A549 (cell line): ENCODE measurements at regions not wholly inside any gene's neighbourhood (a gene's known extent, or its start where the extent isn't known, plus 50 kb on each side); places are given as distances from the start of the nearest gene placed in this dataset.

ENCODE experiments used
- CHD2 ChIP-seq: fragments of 150-350 bp; IDR thresholded peaks from 2 replicates; pipeline ENCODE4 v1.6.1; 2014; ENCODE audit warnings: low read length; ENCODE audit not compliant: partially characterized antibody
- EHMT2 ChIP-seq: fragments of 200-600 bp; sonication (generic); IDR thresholded peaks from 2 replicates; pipeline ENCODE4 v1.6.1; 2016; ENCODE audit warnings: antibody characterized with exemption, low read depth, mild to moderate bottlenecking, moderate library complexity
- MAFK ChIP-seq: fragments of 450-650 bp; IDR thresholded peaks from 2 replicates; pipeline ENCODE4 v1.6.1; 2014; ENCODE audit not compliant: partially characterized antibody
- MAZ ChIP-seq: fragments of 150-350 bp; IDR thresholded peaks from 2 replicates; pipeline ENCODE4 v1.6.1; 2014; ENCODE audit warnings: antibody characterized with exemption, low read depth, low read length, borderline replicate concordance
- POLR2A ChIP-seq: IDR thresholded peaks from 2 replicates; pipeline ENCODE4 v1.6.1; 2012; ENCODE audit warnings: mild to moderate bottlenecking, low read length
- RCOR1 ChIP-seq: fragments of 150-350 bp; IDR thresholded peaks from 2 replicates; pipeline ENCODE4 v1.6.1; 2014; ENCODE audit warnings: antibody characterized with exemption, low read length, low read depth
- RFX5 ChIP-seq: fragments of 450-650 bp; IDR thresholded peaks from 2 replicates; pipeline ENCODE4 v1.7.1; 2014; ENCODE audit warnings: antibody characterized with exemption, mild to moderate bottlenecking, moderate library complexity
- SMC3 ChIP-seq: fragments of >200 bp; sonication (Bioruptor Twin); formaldehyde crosslinking; IDR thresholded peaks from 3 replicates; pipeline ENCODE4 v1.6.1; 2018; ENCODE audit warnings: inconsistent platforms
- ZFP36 ChIP-seq: fragments of 450-650 bp; IDR thresholded peaks from 2 replicates; pipeline ENCODE4 v1.6.1; 2014; ENCODE audit warnings: borderline replicate concordance; ENCODE audit not compliant: partially characterized antibody
- TF ChIP-seq, protein P1 (sequence below): fragments of >200 bp; sonication (Bioruptor Twin); formaldehyde crosslinking; IDR thresholded peaks from 3 replicates; pipeline ENCODE4 v1.5.1; 2016
- TF ChIP-seq, protein P2 (sequence below): IDR thresholded peaks from 2 replicates; pipeline ENCODE4 v1.6.1; 2012
- TF ChIP-seq, protein P3 (sequence below): IDR thresholded peaks from 2 replicates; pipeline ENCODE4 v1.6.1; 2012; ENCODE audit warnings: low read depth, borderline replicate concordance

DNA sequence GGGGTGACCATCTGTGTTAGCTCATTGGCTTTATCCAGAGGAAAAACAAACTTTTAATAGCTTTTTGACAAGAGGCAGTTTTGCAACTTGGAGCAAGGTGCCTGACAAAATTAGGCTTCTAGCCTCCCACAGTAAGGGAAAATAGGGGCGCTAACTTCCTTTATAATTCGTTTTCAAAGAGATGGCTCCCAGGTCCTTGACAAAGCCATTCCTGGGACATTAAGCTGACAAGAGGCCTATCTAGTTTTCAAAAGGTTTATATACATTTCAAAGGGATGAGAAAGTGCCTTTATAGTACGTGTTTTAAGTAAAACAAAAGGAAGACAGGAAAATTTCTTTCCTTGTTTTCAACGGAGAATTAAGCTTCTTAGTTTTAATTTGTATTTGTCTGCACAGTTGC, 159.4 kb upstream of the GCFC2 start:
- TF ChIP-seq MAFK, result no peak
- TF ChIP-seq, protein P1, sequence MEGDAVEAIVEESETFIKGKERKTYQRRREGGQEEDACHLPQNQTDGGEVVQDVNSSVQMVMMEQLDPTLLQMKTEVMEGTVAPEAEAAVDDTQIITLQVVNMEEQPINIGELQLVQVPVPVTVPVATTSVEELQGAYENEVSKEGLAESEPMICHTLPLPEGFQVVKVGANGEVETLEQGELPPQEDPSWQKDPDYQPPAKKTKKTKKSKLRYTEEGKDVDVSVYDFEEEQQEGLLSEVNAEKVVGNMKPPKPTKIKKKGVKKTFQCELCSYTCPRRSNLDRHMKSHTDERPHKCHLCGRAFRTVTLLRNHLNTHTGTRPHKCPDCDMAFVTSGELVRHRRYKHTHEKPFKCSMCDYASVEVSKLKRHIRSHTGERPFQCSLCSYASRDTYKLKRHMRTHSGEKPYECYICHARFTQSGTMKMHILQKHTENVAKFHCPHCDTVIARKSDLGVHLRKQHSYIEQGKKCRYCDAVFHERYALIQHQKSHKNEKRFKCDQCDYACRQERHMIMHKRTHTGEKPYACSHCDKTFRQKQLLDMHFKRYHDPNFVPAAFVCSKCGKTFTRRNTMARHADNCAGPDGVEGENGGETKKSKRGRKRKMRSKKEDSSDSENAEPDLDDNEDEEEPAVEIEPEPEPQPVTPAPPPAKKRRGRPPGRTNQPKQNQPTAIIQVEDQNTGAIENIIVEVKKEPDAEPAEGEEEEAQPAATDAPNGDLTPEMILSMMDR, result no peak
- no peak for TF ChIP-seq EHMT2
- no peak for TF ChIP-seq ZFP36
- TF ChIP-seq MAZ, result no peak
- no peak for TF ChIP-seq POLR2A
- TF ChIP-seq, protein P2, sequence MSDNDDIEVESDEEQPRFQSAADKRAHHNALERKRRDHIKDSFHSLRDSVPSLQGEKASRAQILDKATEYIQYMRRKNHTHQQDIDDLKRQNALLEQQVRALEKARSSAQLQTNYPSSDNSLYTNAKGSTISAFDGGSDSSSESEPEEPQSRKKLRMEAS, result no peak
- TF ChIP-seq, protein P3, sequence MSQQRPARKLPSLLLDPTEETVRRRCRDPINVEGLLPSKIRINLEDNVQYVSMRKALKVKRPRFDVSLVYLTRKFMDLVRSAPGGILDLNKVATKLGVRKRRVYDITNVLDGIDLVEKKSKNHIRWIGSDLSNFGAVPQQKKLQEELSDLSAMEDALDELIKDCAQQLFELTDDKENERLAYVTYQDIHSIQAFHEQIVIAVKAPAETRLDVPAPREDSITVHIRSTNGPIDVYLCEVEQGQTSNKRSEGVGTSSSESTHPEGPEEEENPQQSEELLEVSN, result no peak
- no peak for TF ChIP-seq SMC3
- TF ChIP-seq RCOR1, result no peak
- no peak for TF ChIP-seq RFX5
- TF ChIP-seq CHD2, result no peak
